Type B pancreatic cell (in vitro differentiated cells): ENCODE measurements at regions not wholly inside any gene's neighbourhood (a gene's known extent, or its start where the extent isn't known, plus 50 kb on each side); places are given as distances from the start of the nearest gene placed in this dataset.

Experiments used
- DNase-seq: peaks from one replicate; pipeline ENCODE4 v3.0.0; 2021; ENCODE audit warnings: mixed read lengths; ENCODE audit not compliant: unreplicated experiment; ENCODE audit errors: extremely low spot score
- H3K27ac Mint-ChIP-seq: 2 replicates; pipeline ENCODE4 v1.8.0; 2021; ENCODE audit warnings: mild to moderate bottlenecking, mixed read lengths
- H3K27me3 Mint-ChIP-seq: 2 replicates; pipeline ENCODE4 v1.8.0; 2021; ENCODE audit warnings: mixed read lengths
- H3K36me3 Mint-ChIP-seq: 2 replicates; pipeline ENCODE4 v1.8.0; 2021; ENCODE audit warnings: mixed read lengths
- H3K4me1 Mint-ChIP-seq: one replicate; pipeline ENCODE4 v1.8.0; 2021; ENCODE audit warnings: mixed read lengths; ENCODE audit not compliant: unreplicated experiment
- H3K4me3 Mint-ChIP-seq: 2 replicates; pipeline ENCODE4 v1.8.0; 2021; ENCODE audit warnings: mild to moderate bottlenecking, mixed read lengths
- H3K9me3 Mint-ChIP-seq: 2 replicates; pipeline ENCODE4 v1.8.0; 2021; ENCODE audit warnings: mixed read lengths
- CTCF ChIP-seq: fragments of 200-600 bp; sonication (generic); conservative IDR thresholded peaks from 2 replicates; pipeline ENCODE4 v1.5.0; 2021; ENCODE audit warnings: antibody characterized with exemption, mild to moderate bottlenecking

GRCh38 chr4:173758132-173758531 is 228.1 kb upstream of the HAND2 start:
- no peaks in the 10 kb centered on the region for H3K4me1 Mint-ChIP-seq
- no peak overlapping the region for H3K4me3 Mint-ChIP-seq
- no peak overlapping the region for H3K27ac Mint-ChIP-seq
- no peak for TF ChIP-seq CTCF
- DNase-seq, result no peak
- no peaks in the 10 kb centered on the region for H3K36me3 Mint-ChIP-seq
- H3K27me3 Mint-ChIP-seq, result no peaks in the 10 kb centered on the region
- H3K9me3 Mint-ChIP-seq, result no peaks in the 10 kb centered on the region

GRCh38 chr4:173753408-173753807 is 223.4 kb upstream of the HAND2 start:
- no peaks in the 10 kb centered on the region for H3K4me1 Mint-ChIP-seq
- no peak for TF ChIP-seq CTCF
- no peak overlapping the region for H3K4me3 Mint-ChIP-seq
- H3K9me3 Mint-ChIP-seq, result no peaks in the 10 kb centered on the region
- no peaks in the 10 kb centered on the region for H3K27me3 Mint-ChIP-seq
- no peak for DNase-seq
- no peak overlapping the region for H3K27ac Mint-ChIP-seq
- H3K36me3 Mint-ChIP-seq, result no peaks in the 10 kb centered on the region

- DNase-seq, result no peak
- H3K27me3 Mint-ChIP-seq, result no peaks in the 10 kb centered on the region
These were observed 222.7 kb upstream of the HAND2 start for GRCh38 chr4:173752610-173753230.

GRCh38 chr4:173748353-173748752 is 218.3 kb upstream of the HAND2 start:
- H3K27me3 Mint-ChIP-seq, result no peaks in the 10 kb centered on the region
- DNase-seq, result no peak
- no peaks in the 10 kb centered on the region for H3K9me3 Mint-ChIP-seq
- no peak overlapping the region for H3K27ac Mint-ChIP-seq
- no peak for TF ChIP-seq CTCF
- no peak overlapping the region for H3K4me3 Mint-ChIP-seq
- peaks cover 12% of the 10 kb centered on the region for H3K4me1 Mint-ChIP-seq
- H3K36me3 Mint-ChIP-seq, result no peaks in the 10 kb centered on the region

More at GRCh38 chr4:173752610-173753230, 222.7 kb upstream of the HAND2 start:
- Mint-ChIP-seq H3K9me3 (no peaks in the 10 kb centered on the region), H3K27ac (no peak overlapping the region), H3K36me3 (no peaks in the 10 kb centered on the region), H3K4me3 (no peak overlapping the region), H3K4me1 (no peaks in the 10 kb centered on the region)
- TF ChIP-seq CTCF, result peak; percentile 74

GRCh38 chr4:173747537-173748257 is 217.7 kb upstream of the HAND2 start:
- Mint-ChIP-seq H3K27ac (no peak overlapping the region), H3K4me3 (no peak overlapping the region), H3K9me3 (no peaks in the 10 kb centered on the region), H3K4me1 (peaks cover 12% of the 10 kb centered on the region), H3K36me3 (no peaks in the 10 kb centered on the region), H3K27me3 (no peaks in the 10 kb centered on the region)
- TF ChIP-seq CTCF, result no peak
- DNase-seq, result no peak
